NCI-H1417 treated with DMSO at 0.1 percent for 48 hours (cell line): ENCODE measurements at regions not wholly inside any gene's neighbourhood (a gene's known extent, or its start where the extent isn't known, plus 50 kb on each side); places are given as distances from the start of the nearest gene placed in this dataset.
"Not testable (repeated sequence)": the region's sequence is repeated elsewhere in the genome, so short reads cannot be mapped to it uniquely, and the experiment has no call there.

Experiments used
- DNase-seq: peaks from one replicate; lab custom pipeline; 2025; lab: John Stamatoyannopoulos, UW

GRCh38 chr11:19433367-19433766 is 192.6 kb upstream of the E2F8 start:
- no peak for DNase-seq

- DNase-seq: no peak
Observed at GRCh38 chr11:19432370-19433061, 191.8 kb upstream of the E2F8 start.

GRCh38 chr11:19430754-19431398 is 190.1 kb upstream of the E2F8 start:
- DNase-seq: no peak

- DNase-seq: no peak
Observed at GRCh38 chr11:19430346-19430745, 189.6 kb upstream of the E2F8 start.

- no peak for DNase-seq
Observed at GRCh38 chr11:19429108-19429760, 188.5 kb upstream of the E2F8 start.

GRCh38 chr11:19428206-19429002 is 187.7 kb upstream of the E2F8 start:
- no peak for DNase-seq

GRCh38 chr11:19426756-19427403 is 186.1 kb upstream of the E2F8 start:
- no peak for DNase-seq

GRCh38 chr11:19426011-19426755 is 185.4 kb upstream of the E2F8 start:
- DNase-seq: no peak

- DNase-seq: no peak
Observed at GRCh38 chr11:19422276-19422675, 181.5 kb upstream of the E2F8 start.

- no peak for DNase-seq
Observed at GRCh38 chr11:19420868-19421533, 180.3 kb upstream of the E2F8 start.

- no peak for DNase-seq
Observed at GRCh38 chr11:19419808-19420207, 179.1 kb upstream of the E2F8 start.

- no peak for DNase-seq
Observed at GRCh38 chr11:19419021-19419750, 178.4 kb upstream of the E2F8 start.

GRCh38 chr11:19418221-19418620 is 177.5 kb upstream of the E2F8 start:
- no peak for DNase-seq

- not testable (repeated sequence) for DNase-seq
Observed at GRCh38 chr11:19412070-19412469, 171.3 kb upstream of the E2F8 start.

GRCh38 chr11:19410032-19410431 is 169.3 kb upstream of the E2F8 start:
- no peak for DNase-seq

- DNase-seq: no peak
Observed at GRCh38 chr11:19409307-19409706, 168.6 kb upstream of the E2F8 start.

- DNase-seq: no peak
Observed at GRCh38 chr11:19407677-19408270, 167.0 kb upstream of the E2F8 start.

GRCh38 chr11:19405966-19406365 is 165.2 kb upstream of the E2F8 start:
- DNase-seq: no peak

GRCh38 chr11:19404787-19405186 is 164.0 kb upstream of the E2F8 start:
- DNase-seq: no peak
